GM04504 (cell line): ENCODE measurements at regions not wholly inside any gene's neighbourhood (a gene's known extent, or its start where the extent isn't known, plus 50 kb on each side); places are given as distances from the start of the nearest gene placed in this dataset.

Experiments
- DNase-seq: peaks from one replicate; pipeline ENCODE4 v3.0.0-alpha.2; 2012; ENCODE audit warnings: low read depth

DNA sequence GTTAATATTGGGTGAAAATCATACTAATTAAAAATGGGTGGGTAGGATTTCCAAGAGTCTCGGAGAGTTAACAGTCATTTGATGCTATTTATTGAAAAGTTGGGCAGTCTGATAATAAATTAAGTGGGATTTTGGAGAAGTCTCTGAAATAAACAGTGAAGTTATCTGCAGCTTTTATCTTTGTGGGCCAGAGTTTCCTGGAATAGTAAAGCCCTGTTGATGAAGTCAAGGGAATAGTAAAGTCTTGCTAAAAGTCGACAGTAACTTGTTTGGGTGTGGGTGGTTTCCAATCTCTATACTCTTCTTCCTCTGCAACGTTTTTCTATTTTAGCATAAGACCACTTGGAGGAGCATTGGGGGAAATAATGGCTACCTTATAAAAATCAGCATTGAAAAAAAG lies 493.6 kb downstream of the EPM2A start:
- no peak for DNase-seq

DNA sequence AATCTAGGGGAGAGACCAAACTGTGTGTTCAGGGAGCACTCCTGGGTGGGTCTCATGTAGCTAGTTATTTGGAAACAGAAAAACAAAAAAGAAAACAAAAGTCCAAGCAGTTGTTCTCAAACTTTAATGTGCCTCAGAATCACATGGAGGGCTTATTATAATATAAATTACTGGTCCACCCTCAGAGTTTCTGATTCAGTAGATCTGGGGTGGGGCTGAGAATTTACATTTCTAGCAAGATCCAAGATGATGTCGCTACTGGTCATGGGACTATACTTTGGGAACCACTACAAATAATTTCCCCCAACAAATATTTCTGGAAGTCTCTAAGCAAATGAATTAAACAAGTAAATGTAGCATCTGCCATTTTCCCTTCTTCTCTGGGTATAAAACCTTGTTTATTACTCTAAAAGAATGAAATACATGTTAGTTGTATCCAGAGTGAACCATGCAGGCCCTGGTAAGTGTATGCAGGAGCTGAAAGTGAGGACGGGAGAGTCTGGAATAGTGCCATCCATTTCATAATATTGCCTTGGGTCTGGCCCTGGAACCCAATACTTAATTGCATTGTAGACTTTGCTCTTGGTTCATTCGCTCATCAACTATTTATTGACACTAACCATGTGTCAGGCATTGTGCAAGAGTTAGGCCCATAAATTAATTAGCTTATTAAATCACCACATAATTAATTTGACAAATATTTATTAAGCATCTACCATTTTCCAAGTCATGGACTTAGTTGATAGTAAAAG lies 490.8 kb downstream of the EPM2A start:
- DNase-seq = no peak

DNA sequence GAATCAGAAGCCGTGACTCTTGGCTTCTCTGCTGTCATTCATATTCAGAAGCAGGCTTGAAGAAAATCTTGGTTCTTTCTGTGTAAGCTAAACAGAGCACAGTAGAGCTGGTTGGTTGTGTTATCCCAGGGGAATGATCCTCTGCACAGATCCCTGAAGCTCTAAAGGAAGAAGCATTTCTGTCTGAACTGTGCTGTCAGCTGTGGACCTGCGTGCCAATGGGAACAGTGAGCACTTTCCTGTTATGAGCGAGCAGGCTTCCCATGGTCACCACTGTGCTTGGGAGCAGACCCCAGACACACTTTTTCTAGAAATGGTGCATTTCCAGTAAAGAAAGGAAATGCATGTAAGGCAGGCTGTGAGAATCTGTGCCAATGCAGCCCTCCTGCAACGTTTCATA lies 490.2 kb downstream of the EPM2A start:
- no peak for DNase-seq

DNA sequence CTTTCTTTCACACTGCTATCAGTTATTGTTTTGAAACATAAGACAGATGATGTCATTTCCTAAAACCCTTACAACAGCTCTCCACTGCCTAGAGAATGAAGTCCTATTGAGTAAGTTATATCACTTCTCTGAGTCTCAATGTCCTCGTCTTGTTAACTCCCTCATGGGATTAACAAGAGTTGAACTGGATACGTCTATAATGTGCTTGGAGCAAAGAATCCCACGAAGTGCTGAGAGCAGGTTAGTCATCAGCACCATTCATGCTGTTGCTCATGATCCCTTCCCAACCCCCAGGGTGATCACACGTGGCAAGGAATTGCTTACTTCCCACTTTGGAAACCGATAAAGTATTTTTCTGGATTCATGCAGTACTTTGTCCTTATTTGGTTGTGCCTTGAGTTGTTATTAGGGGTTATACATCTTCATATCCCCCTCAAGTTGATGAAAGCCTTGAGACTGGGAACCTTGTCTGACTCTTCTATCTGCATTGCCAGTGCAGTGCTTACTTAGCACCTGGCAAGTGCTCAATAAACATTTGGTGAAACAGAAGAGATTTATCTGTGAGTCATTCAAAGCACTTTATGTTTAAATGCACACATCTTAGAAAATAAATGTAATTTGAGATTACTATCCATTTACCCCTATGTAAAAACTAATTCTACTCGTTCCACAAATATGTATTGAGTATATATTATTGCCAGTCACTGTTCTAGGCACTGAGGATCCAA lies 487.5 kb downstream of the EPM2A start:
- DNase-seq = peak; percentile 68

DNA sequence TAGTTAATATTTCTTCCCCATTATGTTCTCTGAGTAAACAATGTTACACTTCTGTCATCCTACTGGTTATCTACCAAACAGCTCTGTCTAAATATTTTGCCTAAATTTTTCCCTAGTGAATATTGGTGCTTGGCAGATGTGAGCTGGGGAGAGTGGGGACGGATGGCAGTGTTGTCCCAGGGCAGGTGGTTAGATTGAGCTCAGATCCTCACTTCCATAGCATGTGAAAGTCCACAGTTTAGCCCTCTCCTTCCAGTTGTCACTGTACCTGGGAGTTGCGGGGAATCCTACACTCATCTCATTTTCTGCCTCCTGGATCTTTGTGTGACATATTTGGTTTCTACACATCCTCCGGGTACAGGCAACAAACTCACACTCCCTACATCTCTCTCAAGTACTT lies 484.9 kb downstream of the EPM2A start:
- no peak for DNase-seq

DNA sequence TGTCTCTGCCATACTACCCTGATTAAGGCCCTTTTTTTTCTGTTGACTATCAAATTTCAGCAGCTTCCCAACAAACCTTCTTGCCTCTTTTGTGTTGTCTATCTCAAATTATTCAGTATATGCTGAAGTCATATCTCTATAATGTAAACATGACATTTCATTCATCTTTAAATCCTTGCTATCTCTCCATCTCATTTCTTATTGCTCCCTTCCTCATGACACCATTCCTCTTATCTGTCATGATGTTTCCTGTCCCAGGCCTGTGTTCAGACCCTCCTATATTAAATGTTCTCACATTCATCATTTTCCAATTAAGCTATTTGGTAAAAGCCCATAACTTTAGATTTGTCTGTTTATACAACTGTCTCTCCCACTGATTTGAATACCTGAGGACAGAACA lies 482.6 kb downstream of the EPM2A start:
- DNase-seq = no peak

DNA sequence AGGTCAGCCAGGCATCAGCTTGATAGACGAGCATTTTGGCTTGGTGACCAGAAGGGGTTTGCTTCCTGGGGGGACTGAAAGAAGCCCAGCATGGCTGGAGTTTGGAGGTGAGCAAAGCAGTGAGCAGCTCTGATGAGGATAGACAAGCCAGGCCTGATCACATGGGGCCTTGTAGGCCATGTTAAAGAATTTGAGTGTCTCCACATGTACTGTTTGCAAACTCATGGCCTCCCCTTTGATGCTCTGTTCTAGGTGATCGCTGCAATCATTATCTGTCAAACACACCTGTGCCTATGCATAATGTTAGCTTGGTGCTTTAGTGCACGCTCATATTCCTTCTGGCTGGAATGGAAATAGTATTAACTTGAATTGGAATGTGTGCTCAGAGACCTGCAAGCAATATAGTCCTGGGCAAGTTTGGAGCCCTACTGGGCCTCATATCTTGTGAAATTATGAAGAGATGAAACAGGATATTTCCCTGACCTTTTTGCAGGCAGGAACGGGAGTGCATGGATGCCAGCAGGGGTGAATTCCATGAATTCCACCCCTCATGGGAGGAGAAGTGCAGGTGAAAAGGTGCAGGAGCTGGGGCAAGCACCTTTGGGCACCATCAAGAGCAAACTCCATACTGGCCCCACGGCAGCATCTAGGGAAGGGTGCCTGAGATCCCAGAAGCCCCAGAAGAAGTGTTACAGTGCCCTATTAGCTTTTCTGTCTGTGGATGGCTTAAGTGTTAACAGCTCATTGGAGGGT lies 480.5 kb downstream of the EPM2A start:
- DNase-seq = no peak

DNA sequence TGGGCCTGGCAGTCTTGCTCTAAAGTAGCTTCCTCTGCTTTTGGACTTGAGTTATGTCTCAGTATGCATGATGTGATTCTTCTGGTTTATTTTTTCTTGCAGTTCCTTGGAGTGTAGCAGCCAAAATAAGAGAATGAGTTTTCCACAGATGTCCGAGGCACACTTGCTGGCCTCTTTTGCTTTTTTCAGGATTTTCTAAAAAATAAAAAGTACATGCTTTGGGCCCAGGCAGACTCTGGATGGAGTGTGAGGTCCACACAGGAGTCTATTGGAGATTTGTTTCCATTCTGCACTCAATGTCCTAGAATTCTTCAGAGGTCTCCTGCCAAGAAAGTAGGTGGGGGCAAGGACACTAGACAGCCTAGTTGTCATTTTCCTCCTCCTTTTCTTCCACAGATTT lies 477.6 kb downstream of the EPM2A start:
- DNase-seq = no peak

DNA sequence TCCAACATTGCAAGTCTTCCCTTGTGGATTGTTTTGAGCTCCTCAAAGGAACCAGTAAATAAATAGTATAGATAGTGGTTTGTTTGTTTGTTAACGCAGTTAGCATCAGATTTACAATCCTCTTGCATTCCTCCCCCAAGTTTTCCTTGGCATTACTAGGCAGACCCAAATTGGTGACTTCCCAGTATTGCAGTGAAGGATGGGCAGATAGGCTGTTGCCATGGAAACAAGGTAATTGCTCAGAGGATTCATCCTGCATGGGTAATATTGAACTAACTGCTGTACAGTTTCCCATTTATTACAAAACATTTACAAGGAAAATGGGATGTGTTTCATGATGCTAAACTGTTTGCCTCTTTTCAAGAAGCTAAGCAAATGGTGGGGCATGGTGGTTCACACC lies 477.2 kb downstream of the EPM2A start:
- DNase-seq = no peak

DNA sequence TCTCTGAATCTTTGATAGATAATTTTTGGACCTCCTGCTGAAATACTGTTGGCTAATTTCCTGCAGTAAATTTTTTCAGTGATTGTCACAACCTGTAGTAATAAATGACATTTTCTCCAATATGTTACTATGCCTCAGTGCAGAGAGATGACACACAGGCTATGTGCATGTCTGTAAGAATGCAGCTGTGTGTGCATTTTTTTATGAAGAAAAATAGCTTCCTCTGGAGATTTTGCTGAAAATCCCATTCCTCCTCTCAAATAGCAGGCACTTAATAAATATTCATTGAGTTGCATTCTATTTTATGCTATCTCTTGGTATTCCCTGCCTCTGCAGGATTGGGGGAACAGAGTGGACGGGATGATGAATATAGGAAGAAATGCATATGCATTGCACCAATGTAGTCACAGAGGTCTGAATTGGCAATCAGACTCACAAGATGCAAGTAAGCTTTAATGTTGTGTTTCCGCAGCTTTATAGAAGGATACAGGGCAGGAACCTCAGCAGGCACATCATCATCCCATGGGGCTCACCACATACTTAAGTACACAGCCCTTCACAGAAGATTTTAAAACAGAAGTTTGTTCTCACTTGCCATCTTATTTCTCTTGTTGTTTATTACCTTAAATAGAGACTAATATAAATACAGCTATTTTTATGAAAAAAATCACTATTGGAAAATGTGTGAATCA lies 474.7 kb downstream of the EPM2A start:
- no peak for DNase-seq

DNA sequence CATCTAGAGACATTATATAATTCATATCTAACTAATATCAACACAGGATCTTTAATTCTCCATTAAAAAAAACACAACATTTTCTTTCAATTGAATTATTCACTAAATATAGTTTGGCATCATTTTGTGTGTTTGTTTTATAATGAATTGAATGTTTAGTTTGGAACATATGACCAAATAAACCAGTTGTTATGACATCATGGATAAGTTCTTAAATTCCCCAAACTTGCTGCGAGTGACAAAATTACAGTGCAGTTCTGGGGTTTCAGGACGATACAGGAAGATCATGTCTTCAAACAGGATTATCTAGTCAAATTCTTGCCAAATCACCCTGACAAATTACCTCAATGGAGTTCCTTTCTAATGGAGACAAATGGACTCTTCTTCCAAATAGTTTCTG lies 473.6 kb downstream of the EPM2A start:
- DNase-seq = no peak

DNA sequence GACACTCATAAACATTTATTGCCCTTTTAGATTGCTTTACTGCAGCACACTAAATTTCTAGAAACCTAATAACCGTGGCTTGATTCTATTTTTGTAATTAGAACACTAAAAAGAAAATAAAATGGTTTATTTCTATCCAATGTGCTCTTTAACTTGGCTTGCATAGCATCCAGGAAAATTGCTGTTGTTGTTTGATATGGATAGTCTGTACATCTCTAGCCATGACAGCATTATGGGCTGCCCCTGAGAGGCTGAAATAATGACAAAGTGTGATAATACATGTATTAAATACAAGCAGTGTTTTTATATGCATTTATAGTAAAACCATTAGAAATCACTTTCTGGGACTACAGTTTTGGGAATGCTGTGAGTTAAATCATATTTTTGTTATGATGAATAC lies 472.5 kb downstream of the EPM2A start:
- DNase-seq = no peak

DNA sequence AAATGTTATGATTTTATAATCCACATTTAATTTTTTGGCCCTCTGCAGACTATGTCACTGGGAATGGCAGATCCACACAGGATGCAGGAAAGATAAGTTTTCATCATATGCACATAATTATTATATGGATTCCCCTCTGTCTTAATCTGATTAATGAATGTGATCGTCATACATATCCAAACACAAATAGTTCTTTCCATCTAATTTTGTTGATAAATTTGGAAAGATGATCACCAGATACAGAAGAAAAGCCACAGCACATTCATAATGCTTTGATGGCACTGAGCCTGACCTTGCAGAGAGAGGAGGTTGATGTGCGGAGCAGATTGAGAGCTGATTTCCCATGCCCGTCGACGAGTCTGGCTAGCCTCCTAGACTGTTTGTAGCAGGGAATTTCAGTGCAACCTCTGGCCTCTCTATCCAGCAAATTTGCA lies 471.5 kb downstream of the EPM2A start:
- DNase-seq = no peak

DNA sequence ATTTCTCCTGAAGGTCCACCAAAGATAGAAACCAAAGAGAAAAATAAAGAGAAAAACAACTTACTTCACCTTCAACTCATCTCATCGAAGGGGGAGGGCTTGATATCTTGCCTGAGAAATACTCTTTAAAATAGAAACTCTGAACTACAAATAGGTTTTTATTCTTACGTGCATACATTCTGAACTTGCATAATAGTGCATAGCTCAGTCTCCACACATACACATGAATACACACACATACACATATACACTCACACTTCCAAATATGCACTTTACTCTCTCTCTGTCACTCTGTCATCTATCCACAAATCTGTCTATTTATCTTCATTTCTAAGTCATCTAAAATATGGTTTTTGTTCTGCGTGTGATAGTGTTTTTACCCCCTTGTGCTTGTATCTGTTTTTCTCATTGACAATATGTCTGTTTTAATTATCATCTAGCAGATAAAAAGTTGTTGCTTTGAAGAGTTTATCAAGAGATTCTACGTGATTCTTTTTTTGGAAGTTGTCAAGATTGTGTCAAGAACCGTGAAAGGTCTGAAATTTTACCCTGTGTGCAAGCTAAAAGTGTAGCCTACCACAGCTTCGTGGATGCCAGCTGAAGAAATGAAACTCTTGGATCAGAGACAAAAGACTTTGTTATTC lies 468.8 kb downstream of the EPM2A start:
- DNase-seq = no peak

DNA sequence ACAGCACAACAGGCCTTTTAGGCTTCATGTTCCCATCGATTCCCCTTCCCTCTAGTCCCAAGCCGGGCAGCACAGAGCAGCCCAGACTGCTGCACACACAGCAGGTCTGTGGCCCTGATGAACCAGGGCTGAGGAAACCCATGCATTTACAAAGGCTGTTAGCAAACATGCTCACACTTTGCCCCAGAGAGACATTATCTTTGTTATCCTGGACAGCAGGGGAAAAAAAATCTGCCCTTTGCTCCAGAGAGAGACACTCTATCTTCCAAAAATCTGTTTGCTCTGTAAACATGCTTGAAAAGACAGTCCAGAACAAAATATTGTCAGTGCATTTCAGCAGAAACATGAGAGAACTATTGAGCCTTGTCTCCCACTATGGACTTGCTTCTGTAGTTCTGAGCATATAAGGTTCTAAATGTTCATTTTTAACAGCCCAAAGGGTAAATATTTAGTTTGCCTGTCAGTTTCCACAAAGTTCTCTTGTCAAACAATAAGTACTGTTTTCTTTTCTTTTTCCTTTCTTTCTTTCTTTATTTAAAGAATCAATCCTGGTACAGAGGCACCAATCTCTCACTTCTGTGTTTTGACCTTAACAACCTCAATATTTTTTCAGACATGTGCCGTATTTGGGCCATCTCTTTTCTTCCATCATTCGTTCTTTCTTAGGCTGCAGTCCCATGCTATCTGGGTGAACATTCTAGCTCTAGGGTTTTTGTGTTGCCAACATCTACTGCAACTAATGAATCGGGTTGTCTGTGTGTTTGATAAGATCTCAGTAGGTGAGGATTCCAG lies 468.0 kb downstream of the EPM2A start:
- no peak for DNase-seq

DNA sequence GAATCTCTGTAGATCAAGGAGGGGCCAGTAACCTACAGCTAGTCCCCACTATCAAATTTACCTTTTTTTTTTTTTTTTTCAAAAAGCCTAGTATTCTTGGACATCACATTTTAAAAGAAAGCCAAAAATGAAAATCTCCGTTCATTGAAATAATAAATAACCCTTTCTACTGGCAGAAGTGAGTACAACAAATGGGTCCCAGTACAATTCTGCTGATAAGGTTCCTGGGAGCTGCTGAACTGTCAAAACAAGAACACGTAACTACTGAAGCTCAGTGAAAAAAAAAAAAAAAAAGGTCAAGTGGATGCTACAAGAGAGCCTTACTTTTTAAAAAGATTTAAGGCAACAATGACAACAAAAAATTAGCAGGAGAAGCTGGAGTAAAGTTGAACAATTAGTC lies 464.9 kb downstream of the EPM2A start:
- no peak for DNase-seq

DNA sequence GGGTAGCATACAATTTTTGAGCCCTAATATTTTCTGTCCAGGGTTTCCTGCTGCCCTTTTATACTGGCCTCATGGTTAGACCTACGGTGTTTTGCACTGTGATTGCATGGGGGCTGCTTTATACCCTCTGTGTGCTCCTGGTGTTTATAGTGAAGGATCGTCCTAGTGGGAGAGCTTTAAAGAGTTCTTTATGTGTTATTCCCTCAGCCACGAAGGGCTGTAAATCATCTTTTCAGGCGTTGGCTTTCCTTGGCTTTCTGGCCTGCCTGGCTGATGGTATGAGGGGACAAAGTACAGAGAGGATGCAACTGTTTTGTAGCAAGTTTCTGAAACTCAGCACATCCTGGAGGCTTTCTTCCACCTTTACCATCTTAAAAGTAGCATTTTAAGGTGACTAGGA lies 464.3 kb downstream of the EPM2A start:
- no peak for DNase-seq

DNA sequence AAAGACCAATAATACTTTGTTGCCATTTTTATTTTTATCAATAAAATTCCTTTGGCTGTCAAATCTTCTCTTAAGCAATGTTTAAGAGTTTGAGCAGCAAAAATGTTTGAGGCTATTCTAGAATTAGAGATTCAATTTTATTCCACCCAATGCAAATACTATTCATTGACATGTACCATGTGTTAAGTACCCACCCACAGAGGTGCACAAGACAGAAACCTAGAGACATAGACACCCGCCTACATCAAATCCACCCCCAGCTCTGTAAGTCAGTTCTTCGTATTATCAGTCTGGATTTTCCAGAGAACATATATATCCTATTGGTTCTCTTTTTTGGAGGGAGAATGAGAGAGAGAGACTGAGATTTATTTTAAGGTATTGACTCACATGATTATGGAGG lies 463.7 kb downstream of the EPM2A start:
- no peak for DNase-seq

DNA sequence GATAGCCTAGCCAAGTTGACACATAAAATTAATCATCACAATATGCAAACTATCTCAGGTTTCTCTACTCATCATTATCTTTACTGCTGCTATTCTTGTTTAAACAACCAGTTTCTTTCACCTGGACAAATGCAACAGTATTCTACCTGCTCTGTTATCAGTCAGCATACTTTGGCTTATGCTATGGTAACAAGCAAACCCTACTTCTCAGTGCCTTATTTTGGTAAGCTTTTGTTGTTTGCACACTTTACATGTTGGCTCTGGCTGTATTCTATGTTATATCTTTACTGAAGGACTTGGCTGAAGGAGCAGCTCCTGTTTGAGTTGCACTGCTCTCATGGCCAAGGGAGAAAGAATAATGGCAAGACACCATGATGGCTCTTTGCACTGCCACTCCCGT lies 463.1 kb downstream of the EPM2A start:
- no peak for DNase-seq

DNA sequence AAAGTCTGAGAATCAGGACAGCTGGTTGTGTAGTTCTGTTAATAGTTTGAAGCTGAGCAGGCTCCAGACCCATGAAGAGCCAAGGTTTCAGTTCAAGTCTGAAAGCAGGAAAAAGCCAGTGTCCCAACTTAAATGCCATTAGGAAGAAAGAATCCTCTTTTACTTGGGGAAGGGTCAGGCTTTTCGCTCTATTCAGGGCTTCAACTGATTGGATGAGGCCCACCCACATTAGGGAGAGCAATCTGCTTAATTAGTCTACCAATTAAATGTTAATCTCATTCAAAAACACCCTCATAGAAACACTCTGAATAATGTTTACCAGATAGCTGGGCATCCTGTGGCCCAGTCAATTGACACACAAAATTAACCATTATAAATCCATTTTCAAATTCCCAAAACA lies 462.2 kb downstream of the EPM2A start:
- no peak for DNase-seq

DNA sequence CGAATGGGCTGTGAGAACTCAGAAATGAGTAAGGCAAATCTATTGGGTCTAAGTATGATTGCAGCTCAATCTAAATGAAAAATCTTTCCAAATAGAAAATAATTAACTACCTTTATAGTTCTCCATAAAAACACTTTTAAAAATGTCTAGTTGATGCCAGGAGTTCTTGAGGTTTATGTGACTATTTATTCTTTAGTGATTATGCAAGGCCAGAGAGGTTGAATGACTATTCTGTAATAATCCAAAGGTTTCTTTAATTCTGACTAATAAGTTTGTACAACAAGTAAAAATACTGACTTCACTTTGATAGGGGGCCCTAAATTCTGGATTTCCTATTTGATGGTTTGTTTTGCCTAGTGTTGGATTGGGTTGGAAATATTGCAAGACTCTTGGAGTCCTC lies 461.2 kb downstream of the EPM2A start:
- DNase-seq = no peak
